PC-9 (cell line): ENCODE measurements at regions not wholly inside any gene's neighbourhood (a gene's known extent, or its start where the extent isn't known, plus 50 kb on each side); places are given as distances from the start of the nearest gene placed in this dataset.
"Not testable (repeated sequence)": the region's sequence is repeated elsewhere in the genome, so short reads cannot be mapped to it uniquely, and the experiment has no call there.

ENCODE experiments used
- BruUV-seq: library from RNA; stranded (reverse); fragments of 400-500 nt; replicated peaks from 2 replicates; lab custom pipeline; 2021; lab: Mats Ljungman, UMichigan
- CTCF ChIA-PET: fragments of 300-600 bp; sonication (Branson Sonifier 250); formaldehyde crosslinking; loops from one replicate; lab custom pipeline; 2022; ENCODE audit warnings: antibody characterized with exemption; lab: Charles Lee
- POLR2A ChIA-PET: fragments of 300-600 bp; sonication (Branson Sonifier 250); formaldehyde crosslinking; loops from one replicate; lab custom pipeline; 2022; ENCODE audit warnings: antibody characterized with exemption; ENCODE audit not compliant: unreplicated experiment; lab: Charles Lee
- DNase-seq, 2 experiments: peaks; one replicate each; pipeline versions ENCODE4 v3.0.0 to v3.0.0-alpha.2; 2015 to 2022; ENCODE audit warnings: mixed read lengths in 1 of 2
- H2AFZ ChIP-seq: fragments of 200-600 bp; sonication (generic); 2 replicates; pipeline ENCODE4 v1.8.1; 2017; ENCODE audit warnings: antibody characterized with exemption
- H3F3A ChIP-seq: fragments of 200-600 bp; sonication (generic); 2 replicates; pipeline ENCODE4 v1.8.1; 2017; ENCODE audit warnings: antibody characterized with exemption, mild to moderate bottlenecking, low read depth; ENCODE audit not compliant: insufficient read depth
- H3K27ac ChIP-seq: fragments of 200-600 bp; sonication (generic); 2 replicates; pipeline ENCODE4 v1.6.1; 2016; ENCODE audit warnings: mixed run types
- H3K27me3 ChIP-seq: fragments of 200-600 bp; sonication (generic); 2 replicates; pipeline ENCODE4 v1.6.1; 2016; ENCODE audit warnings: low read depth, mixed run types; ENCODE audit not compliant: insufficient read depth
- H3K36me3 ChIP-seq: fragments of 200-600 bp; sonication (generic); 2 replicates; pipeline ENCODE4 v1.6.1; 2016; ENCODE audit warnings: low read depth, mixed run types
- H3K4me1 ChIP-seq: fragments of 200-600 bp; sonication (generic); replicated peaks from 2 replicates; pipeline ENCODE4 v1.6.1; 2016; ENCODE audit warnings: mixed run types; ENCODE audit not compliant: insufficient read depth
- H3K4me2 ChIP-seq: fragments of 200-600 bp; sonication (generic); 2 replicates; pipeline ENCODE4 v1.6.1; 2017; ENCODE audit warnings: mixed run types
- H3K4me3 ChIP-seq: fragments of 200-600 bp; sonication (generic); 2 replicates; pipeline ENCODE4 v1.6.1; 2016; ENCODE audit warnings: mixed run types
- H3K79me2 ChIP-seq: fragments of 200-600 bp; sonication (generic); 2 replicates; pipeline ENCODE4 v1.6.1; 2017; ENCODE audit warnings: low read depth, mixed run types
- H3K9me2 ChIP-seq: fragments of 200-600 bp; sonication (generic); 2 replicates; pipeline ENCODE4 v1.8.1; 2017; ENCODE audit warnings: mild to moderate bottlenecking; ENCODE audit not compliant: insufficient read depth
- H3K9me3 ChIP-seq: fragments of 200-600 bp; sonication (generic); 2 replicates; pipeline ENCODE4 v1.8.1; 2016; ENCODE audit warnings: low read depth; ENCODE audit not compliant: insufficient read depth
- H4K20me1 ChIP-seq: fragments of 200-600 bp; sonication (generic); 2 replicates; pipeline ENCODE4 v1.8.1; 2017; ENCODE audit not compliant: insufficient read depth
- CTCF ChIP-seq: fragments of 200-600 bp; sonication (generic); conservative IDR thresholded peaks from 2 replicates; pipeline ENCODE4 v1.6.1; 2017; ENCODE audit warnings: mixed run types, antibody characterized with exemption, mild to moderate bottlenecking, moderate library complexity
- EZH2 ChIP-seq: fragments of 200-600 bp; sonication (generic); IDR thresholded peaks from 2 replicates; pipeline ENCODE4 v1.8.0; 2017; ENCODE audit warnings: antibody characterized with exemption, low read depth
- intact Hi-C: fragments of 100-400 bp; cut with micrococcal nuclease; formaldehyde crosslinking; loops from one replicate; pipeline ENCODE4 v1.10.0; 2022; ENCODE audit not compliant: unreplicated experiment

GRCh38 chr14:106287506-106287905, 761.1 kb downstream of the TMEM121 start:
- BruUV-seq = no TSS peak
- no peak overlapping the region for H2AFZ ChIP-seq
- intact Hi-C loops = no loop called here
- H3K27ac ChIP-seq = no peak overlapping the region
- H3K79me2 ChIP-seq = no peaks in the 10 kb centered on the region
- H3K9me2 ChIP-seq = no peaks in the 10 kb centered on the region
- no peaks in the 10 kb centered on the region for H3K9me3 ChIP-seq
- 0 out of 2 replicates have a peak, but pooled peaks cover 4% of the 10 kb centered on the region for H3K27me3 ChIP-seq
- no peaks in the 10 kb centered on the region for H3K4me1 ChIP-seq
- H3F3A ChIP-seq = no peaks in the 10 kb centered on the region
- no peak overlapping the region for H3K4me3 ChIP-seq
- ChIA-PET CTCF (no interaction called here), POLR2A (no interaction called here)
- DNase-seq = no peak
- H3K4me2 ChIP-seq = no peak overlapping the region
- no peaks in the 10 kb centered on the region for H3K36me3 ChIP-seq
- H4K20me1 ChIP-seq = no peaks in the 10 kb centered on the region
- TF ChIP-seq CTCF = no peak
- TF ChIP-seq EZH2 = no peak

GRCh38 chr14:106291626-106292025, 765.2 kb downstream of the TMEM121 start:
- H3K9me2 ChIP-seq = no peaks in the 10 kb centered on the region
- BruUV-seq = no TSS peak
- H3F3A ChIP-seq = no peaks in the 10 kb centered on the region
- H3K27ac ChIP-seq = no peak overlapping the region
- no peak for DNase-seq
- no peak overlapping the region for H2AFZ ChIP-seq
- no peaks in the 10 kb centered on the region for H3K79me2 ChIP-seq
- no peak overlapping the region for H3K4me2 ChIP-seq
- no peaks in the 10 kb centered on the region for H4K20me1 ChIP-seq
- ChIA-PET CTCF (no interaction called here), POLR2A (no interaction called here)
- intact Hi-C loops = no loop called here
- no peaks in the 10 kb centered on the region for H3K36me3 ChIP-seq
- no peaks in the 10 kb centered on the region for H3K4me1 ChIP-seq
- peaks cover 4% of the 10 kb centered on the region; the same call in 1 of the 2 replicates for H3K27me3 ChIP-seq
- TF ChIP-seq CTCF = no peak
- no peak overlapping the region for H3K4me3 ChIP-seq
- H3K9me3 ChIP-seq = no peaks in the 10 kb centered on the region

GRCh38 chr14:106294324-106294723, 767.9 kb downstream of the TMEM121 start:
- no peaks in the 10 kb centered on the region for H4K20me1 ChIP-seq
- BruUV-seq = no TSS peak
- no peaks in the 10 kb centered on the region for H3K4me1 ChIP-seq
- no peak for TF ChIP-seq CTCF
- TF ChIP-seq EZH2 = no peak
- H2AFZ ChIP-seq = no peak overlapping the region
- H3K27me3 ChIP-seq = peaks cover 4% of the 10 kb centered on the region; the same call in 1 of the 2 replicates
- no peak overlapping the region for H3K27ac ChIP-seq
- no peak overlapping the region for H3K4me3 ChIP-seq
- no peak overlapping the region for H3K4me2 ChIP-seq
- POLR2A ChIA-PET = no interaction called here
- H3K79me2 ChIP-seq = no peaks in the 10 kb centered on the region
- no peaks in the 10 kb centered on the region for H3K36me3 ChIP-seq
- no peaks in the 10 kb centered on the region for H3K9me3 ChIP-seq
- no peak for DNase-seq
- intact Hi-C loops = no loop called here
- no peaks in the 10 kb centered on the region for H3F3A ChIP-seq
- H3K9me2 ChIP-seq = no peaks in the 10 kb centered on the region
- CTCF ChIA-PET = no interaction called here

- BruUV-seq, DNase-seq, H3K9me2 ChIP-seq, H3K79me2 ChIP-seq, H3K36me3 ChIP-seq, CTCF ChIA-PET, POLR2A ChIA-PET, H3K4me1 ChIP-seq, H2AFZ ChIP-seq, H3K9me3 ChIP-seq, H3K27ac ChIP-seq, intact Hi-C loops, H3F3A ChIP-seq, H3K27me3 ChIP-seq, H3K4me3 ChIP-seq, H4K20me1 ChIP-seq, H3K4me2 ChIP-seq: not testable (repeated sequence)
These were observed 774.6 kb downstream of the TMEM121 start for GRCh38 chr14:106300951-106301510.

GRCh38 chr14:106301609-106302008, 775.2 kb downstream of the TMEM121 start:
- H3F3A ChIP-seq, H3K4me2 ChIP-seq, H3K4me1 ChIP-seq, H4K20me1 ChIP-seq, DNase-seq, intact Hi-C loops, H3K4me3 ChIP-seq, H3K27me3 ChIP-seq, H3K9me3 ChIP-seq, H3K36me3 ChIP-seq, H3K79me2 ChIP-seq, POLR2A ChIA-PET, H2AFZ ChIP-seq, H3K9me2 ChIP-seq, BruUV-seq, H3K27ac ChIP-seq, CTCF ChIA-PET: not testable (repeated sequence)
